H1 (cell line): ENCODE measurements at regions not wholly inside any gene's neighbourhood (a gene's known extent, or its start where the extent isn't known, plus 50 kb on each side); places are given as distances from the start of the nearest gene placed in this dataset.

Source experiments
- CHD1 ChIP-seq: IDR thresholded peaks from 2 replicates; pipeline ENCODE4 v1.6.1; 2012; ENCODE audit warnings: low read depth, low read length, improper control_type of control experiment
- CTCF ChIP-seq, 3 experiments: IDR thresholded peaks; 1 replicate in 2 of 3; 2 replicates in 1 of 3; pipeline versions ENCODE4 v1.5.1 to v1.6.1; 2011; ENCODE audit warnings: low read length in 3 of 3, mild to moderate bottlenecking in 3 of 3, inconsistent platforms in 2 of 3, low read depth in 1 of 3, moderate library complexity in 1 of 3; ENCODE audit not compliant: insufficient read depth in 1 of 3; ENCODE audit errors: control extremely low read depth in 1 of 3

DNA sequence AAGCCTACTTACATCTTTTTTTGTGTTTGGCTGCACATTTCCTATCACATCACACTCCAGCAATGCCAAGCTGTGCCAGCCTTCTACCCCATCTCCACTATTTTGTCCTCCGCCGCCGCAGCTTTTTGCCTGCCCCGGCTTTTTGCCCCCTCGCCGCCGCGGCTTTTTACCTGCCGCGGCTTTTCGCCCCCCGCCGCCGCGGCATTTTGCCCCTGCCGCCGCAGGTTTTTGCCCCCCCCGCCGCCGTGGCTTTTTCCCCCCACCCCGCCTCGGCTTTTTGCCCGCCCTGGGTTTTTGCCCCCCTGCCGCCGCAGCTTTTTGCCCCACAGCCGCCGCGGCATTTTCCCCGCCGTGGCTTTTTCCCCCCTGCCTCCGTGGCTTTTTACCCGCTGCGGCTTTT, 506.0 kb downstream of the ZNF37A start (continued):
- TF ChIP-seq CTCF (IDR thresholded peaks at IDR 0.05; ENCODE audit: control extremely low read depth in 1 of 3, insufficient read depth in 1 of 3, low read depth in 1 of 3, low read length in 3 of 3) (no peak), CHD1 (no peak)
